Neural crest cell (in vitro differentiated cells): ENCODE measurements at regions not wholly inside any gene's neighbourhood (a gene's known extent, or its start where the extent isn't known, plus 50 kb on each side); places are given as distances from the start of the nearest gene placed in this dataset.

Source experiments
- DNase-seq: peaks from one replicate; pipeline ENCODE4 v3.0.0; 2021; ENCODE audit warnings: low read depth, mixed read lengths, low spot score
- H3K27ac Mint-ChIP-seq: one replicate; pipeline ENCODE4 v1.8.0; 2021; ENCODE audit warnings: mild to moderate bottlenecking, mixed read lengths; ENCODE audit not compliant: unreplicated experiment
- H3K27me3 Mint-ChIP-seq: 2 replicates; pipeline ENCODE4 v1.8.0; 2021; ENCODE audit warnings: low read depth, mild to moderate bottlenecking, mixed read lengths
- H3K36me3 Mint-ChIP-seq: 2 replicates; pipeline ENCODE4 v1.8.0; 2021; ENCODE audit warnings: low read depth, mild to moderate bottlenecking, mixed read lengths
- H3K4me1 Mint-ChIP-seq: 2 replicates; pipeline ENCODE4 v1.8.0; 2021; ENCODE audit warnings: mixed read lengths
- H3K4me3 Mint-ChIP-seq: one replicate; pipeline ENCODE4 v1.8.0; 2021; ENCODE audit warnings: mild to moderate bottlenecking, mixed read lengths
- H3K9me3 Mint-ChIP-seq: 2 replicates; pipeline ENCODE4 v1.8.0; 2021; ENCODE audit warnings: mixed read lengths
- TF ChIP-seq, protein P1 (sequence below): fragments of 200-600 bp; sonication (generic); conservative IDR thresholded peaks from 2 replicates; pipeline ENCODE4 v1.5.0; 2021; ENCODE audit warnings: antibody characterized with exemption, mild to moderate bottlenecking

DNA sequence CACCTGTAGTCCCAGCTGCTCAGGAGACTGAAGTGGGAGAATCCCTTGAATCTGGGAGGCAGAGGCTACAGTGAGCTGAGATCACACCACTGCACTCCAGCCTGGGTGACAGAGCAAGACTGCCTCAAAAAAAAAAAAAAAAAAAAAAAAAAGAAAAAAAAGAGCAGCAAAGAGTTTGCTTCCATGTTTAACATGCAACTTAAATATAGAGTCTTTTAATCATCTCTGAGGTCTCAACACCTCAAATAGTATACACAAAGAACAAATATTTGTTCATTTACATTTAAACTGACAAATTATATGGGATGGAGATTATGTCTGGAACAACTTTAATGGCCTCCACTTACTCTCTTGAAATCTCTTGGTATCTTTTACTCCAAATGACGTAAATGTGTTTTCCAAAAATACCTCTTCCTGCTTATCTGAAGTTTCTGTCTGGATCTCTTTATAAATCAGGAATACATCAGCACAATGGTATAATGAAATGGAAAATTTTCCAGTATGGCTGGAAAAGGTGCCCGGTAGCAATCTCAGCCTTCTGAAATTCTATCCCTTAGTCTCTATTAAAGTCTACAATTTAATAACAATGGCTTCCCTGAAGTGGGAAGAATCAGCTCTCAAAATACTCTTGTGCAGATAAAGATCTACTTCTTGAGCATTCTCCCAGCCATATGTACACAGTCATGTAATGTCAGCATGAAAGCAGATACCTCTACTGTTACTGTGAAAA is 258.5 kb downstream of the OMA1 start:
- Mint-ChIP-seq H3K4me3 (no peak overlapping the region), H3K36me3 (no peaks in the 10 kb centered on the region), H3K9me3 (no peaks in the 10 kb centered on the region), H3K4me1 (peaks cover 6% of the 10 kb centered on the region), H3K27ac (no peak overlapping the region), H3K27me3 (peaks cover 7% of the 10 kb centered on the region)
- TF ChIP-seq, protein P1, sequence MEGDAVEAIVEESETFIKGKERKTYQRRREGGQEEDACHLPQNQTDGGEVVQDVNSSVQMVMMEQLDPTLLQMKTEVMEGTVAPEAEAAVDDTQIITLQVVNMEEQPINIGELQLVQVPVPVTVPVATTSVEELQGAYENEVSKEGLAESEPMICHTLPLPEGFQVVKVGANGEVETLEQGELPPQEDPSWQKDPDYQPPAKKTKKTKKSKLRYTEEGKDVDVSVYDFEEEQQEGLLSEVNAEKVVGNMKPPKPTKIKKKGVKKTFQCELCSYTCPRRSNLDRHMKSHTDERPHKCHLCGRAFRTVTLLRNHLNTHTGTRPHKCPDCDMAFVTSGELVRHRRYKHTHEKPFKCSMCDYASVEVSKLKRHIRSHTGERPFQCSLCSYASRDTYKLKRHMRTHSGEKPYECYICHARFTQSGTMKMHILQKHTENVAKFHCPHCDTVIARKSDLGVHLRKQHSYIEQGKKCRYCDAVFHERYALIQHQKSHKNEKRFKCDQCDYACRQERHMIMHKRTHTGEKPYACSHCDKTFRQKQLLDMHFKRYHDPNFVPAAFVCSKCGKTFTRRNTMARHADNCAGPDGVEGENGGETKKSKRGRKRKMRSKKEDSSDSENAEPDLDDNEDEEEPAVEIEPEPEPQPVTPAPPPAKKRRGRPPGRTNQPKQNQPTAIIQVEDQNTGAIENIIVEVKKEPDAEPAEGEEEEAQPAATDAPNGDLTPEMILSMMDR: no peak
- DNase-seq: no peak

GRCh38 chr1:58284225-58284510 is 262.4 kb downstream of the OMA1 start:
- H3K9me3 Mint-ChIP-seq: no peaks in the 10 kb centered on the region
- H3K27ac Mint-ChIP-seq: no peak overlapping the region
- no peaks in the 10 kb centered on the region for H3K36me3 Mint-ChIP-seq
- H3K27me3 Mint-ChIP-seq: peaks cover 7% of the 10 kb centered on the region
- H3K4me1 Mint-ChIP-seq: peaks cover 13% of the 10 kb centered on the region
- DNase-seq: no peak
- H3K4me3 Mint-ChIP-seq: no peak overlapping the region
- TF ChIP-seq, protein P1: no peak

GRCh38 chr1:58283388-58284224 is 262.9 kb downstream of the OMA1 start:
- peaks cover 13% of the 10 kb centered on the region for H3K4me1 Mint-ChIP-seq

GRCh38 chr1:58282623-58283387 is 263.7 kb downstream of the OMA1 start:
- H3K4me1 Mint-ChIP-seq: peaks cover 13% of the 10 kb centered on the region
- DNase-seq: no peak
- peaks cover 2% of the 10 kb centered on the region for H3K27me3 Mint-ChIP-seq
- H3K4me3 Mint-ChIP-seq: no peak overlapping the region
- TF ChIP-seq, protein P1: no peak
- H3K36me3 Mint-ChIP-seq: no peaks in the 10 kb centered on the region
- no peak overlapping the region for H3K27ac Mint-ChIP-seq
- H3K9me3 Mint-ChIP-seq: no peaks in the 10 kb centered on the region

More at GRCh38 chr1:58283388-58284224, 262.9 kb downstream of the OMA1 start:
- Mint-ChIP-seq H3K9me3 (no peaks in the 10 kb centered on the region), H3K36me3 (no peaks in the 10 kb centered on the region), H3K4me3 (no peak overlapping the region), H3K27ac (no peak overlapping the region), H3K27me3 (peaks cover 2% of the 10 kb centered on the region)
- TF ChIP-seq, protein P1: no peak
- DNase-seq: no peak

DNA sequence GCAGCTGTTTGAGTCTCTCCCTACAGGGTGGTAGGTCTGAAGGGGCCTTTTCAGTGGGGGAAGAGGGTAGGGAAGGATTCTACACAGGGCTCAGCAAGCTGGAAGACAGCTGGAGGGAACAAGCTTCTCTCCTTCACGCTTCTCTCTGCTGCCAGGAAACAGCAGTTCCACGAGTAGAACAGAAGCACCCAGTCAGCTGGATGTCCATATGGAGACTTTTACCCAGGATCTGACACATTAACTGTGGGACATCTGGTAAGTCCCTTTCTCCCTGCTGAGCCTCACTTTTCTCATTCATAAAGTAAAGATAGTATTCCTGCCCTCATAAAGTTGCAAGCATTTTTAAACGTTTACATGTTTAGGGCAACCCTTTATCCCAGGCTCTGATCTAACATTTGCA is 280.3 kb downstream of the OMA1 start:
- TF ChIP-seq, protein P1: no peak
- Mint-ChIP-seq H3K27me3 (no peaks in the 10 kb centered on the region), H3K4me1 (no peaks in the 10 kb centered on the region), H3K4me3 (no peak overlapping the region), H3K27ac (no peak overlapping the region), H3K36me3 (no peaks in the 10 kb centered on the region), H3K9me3 (no peaks in the 10 kb centered on the region)
- DNase-seq: no peak
